ENCODE measurements at regions not wholly inside any gene's neighbourhood (a gene's known extent, or its start where the extent isn't known, plus 50 kb on each side); places are given as distances from the start of the nearest gene placed in this dataset.
A peak's percentile ranks its signal among the peaks of the same experiment; 100 is the strongest.
"Not testable (repeated sequence)": the region's sequence is repeated elsewhere in the genome, so short reads cannot be mapped to it uniquely, and the experiment has no call there.

DNA sequence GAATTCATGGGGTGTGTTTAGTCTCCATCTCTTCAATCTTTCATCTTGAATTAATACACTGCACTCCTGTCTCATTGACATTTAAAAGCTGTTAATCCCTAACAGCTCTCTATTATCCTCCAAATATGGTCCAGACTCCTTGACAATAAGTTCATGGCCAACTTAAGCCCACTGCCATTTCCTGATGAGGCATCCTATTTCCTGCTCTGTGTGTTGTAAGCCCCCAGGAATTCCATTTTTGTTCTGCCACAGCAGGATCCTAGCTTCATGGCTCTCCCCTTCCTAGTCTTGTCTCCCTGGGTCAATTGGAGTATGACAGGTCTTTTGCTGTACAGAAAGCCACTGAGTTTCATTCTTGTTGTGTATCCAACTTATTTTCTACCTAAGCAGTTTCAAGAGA is 218.8 kb downstream of the OTUD1 start:
- no peak for DNase-seq

DNA sequence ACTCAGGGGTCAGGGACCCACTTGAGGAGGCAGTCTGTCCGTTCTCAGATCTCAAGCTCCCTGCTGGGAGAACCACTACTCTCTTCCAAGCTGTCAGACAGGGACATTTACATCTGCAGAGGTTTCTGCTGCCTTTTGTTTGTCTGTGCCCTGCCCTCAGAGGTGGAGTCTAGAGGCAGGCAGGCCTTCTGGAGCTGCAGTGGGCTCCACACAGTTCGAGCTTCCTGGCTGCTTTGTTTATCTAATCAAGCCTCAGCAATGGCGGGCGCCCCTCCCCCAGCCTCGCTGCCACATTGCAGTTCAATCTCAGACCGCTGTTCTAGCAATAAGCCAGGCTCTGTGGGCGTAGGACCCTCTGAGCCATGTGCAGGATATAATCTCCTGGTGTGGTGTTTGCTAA is 233.0 kb downstream of the OTUD1 start:
- DNase-seq: not testable (repeated sequence)

GRCh38 chr10:23675585-23675984 is 236.7 kb downstream of the OTUD1 start:
- no peak for DNase-seq

GRCh38 chr10:23676296-23676695 is 237.4 kb downstream of the OTUD1 start:
- DNase-seq: peak; percentile 21

GRCh38 chr10:23686722-23687121 is 247.8 kb downstream of the OTUD1 start:
- DNase-seq: no peak

DNA sequence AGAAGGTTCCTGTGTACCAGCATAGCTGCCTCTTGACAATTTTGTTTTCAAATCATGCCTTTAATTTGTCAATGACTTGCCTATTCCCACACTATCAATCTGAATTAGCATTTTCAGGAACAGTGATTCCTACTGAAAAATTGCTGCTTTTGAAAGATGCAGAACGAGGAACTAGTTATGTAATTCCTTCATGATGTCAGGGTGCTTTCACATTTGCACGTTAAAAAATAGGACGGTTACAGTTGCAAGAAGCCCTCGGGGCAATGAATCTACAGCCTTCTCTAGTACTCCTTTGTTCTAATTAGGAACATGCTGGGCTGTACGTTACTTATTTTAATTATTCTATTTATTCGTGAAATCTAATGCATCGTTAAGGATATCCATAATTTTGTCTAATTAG is 253.9 kb downstream of the OTUD1 start:
- no peak for DNase-seq

GRCh38 chr10:23693501-23693901 is 254.6 kb downstream of the OTUD1 start:
- peak; percentile 16 for DNase-seq

DNA sequence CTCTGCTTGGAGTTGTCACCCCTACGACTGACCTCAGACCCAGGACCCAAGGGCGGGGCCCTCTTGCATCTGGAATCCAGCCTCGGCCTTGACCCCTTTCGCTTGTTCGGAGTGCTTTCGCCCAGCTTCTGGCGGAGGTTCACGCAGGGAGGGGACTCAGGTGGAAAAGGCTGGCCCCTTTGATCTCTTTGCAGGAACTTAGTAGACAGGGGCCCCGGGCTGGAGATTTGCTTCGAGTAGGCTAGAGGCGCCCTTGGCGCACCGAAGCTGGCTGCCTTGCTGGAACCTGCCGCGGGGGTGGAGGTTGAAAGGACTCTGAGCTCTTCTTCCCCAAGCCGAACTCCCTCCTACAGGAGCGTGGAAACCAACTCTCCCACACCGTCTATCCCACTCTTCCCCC is 255.1 kb downstream of the OTUD1 start:
- no peak for DNase-seq

GRCh38 chr10:23694446-23694920 is 255.6 kb downstream of the OTUD1 start:
- no peak for DNase-seq

GRCh38 chr10:23694921-23695824 is 256.3 kb downstream of the OTUD1 start:
- no peak for DNase-seq

- DNase-seq: no peak
Observed at GRCh38 chr10:23695825-23696420, 257.0 kb downstream of the OTUD1 start.

GRCh38 chr10:23696476-23696875 is 257.6 kb downstream of the OTUD1 start:
- no peak for DNase-seq

- DNase-seq: peak; percentile 34
Observed at GRCh38 chr10:23702977-23703414, 264.1 kb downstream of the OTUD1 start.

- no peak for DNase-seq
Observed at GRCh38 chr10:23715363-23715762, 276.5 kb downstream of the OTUD1 start.

DNA sequence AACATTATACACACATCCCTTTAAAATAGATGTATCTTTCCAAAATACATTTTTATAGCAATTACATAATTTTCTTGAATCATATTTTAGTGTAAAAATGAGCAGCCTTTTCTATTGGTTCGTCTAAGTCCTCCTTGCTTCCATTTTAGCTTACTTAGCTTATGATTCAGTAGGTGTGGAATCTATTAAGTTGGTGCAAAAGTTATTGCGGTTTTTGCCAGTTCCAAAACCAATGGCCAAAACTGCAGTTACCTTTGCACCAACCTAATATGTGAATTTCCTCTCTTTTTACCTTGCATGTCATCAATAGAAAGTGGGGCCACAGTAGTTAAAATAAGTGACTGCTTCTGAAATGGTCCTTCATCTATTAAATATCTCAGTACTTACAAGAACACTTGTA is 279.0 kb downstream of the OTUD1 start:
- no peak for DNase-seq

DNA sequence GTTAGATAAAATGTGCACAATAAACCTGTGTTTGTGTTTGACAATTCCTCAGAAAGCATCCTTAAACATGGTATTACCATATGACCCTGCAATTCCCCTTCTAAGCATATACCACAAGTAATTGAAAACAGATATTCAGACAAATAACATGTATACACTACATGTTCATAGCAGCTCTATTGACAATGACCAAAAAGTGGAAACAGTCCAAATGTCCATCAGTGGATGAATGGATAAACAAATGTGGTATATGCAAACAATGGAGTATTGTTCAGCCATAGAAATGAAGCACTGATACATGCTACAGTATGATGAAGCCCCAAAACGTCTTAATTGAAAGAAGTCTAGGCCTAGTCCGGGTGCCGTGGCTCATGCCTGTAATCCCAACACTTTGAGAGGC is 280.1 kb downstream of the OTUD1 start:
- DNase-seq: no peak

DNA sequence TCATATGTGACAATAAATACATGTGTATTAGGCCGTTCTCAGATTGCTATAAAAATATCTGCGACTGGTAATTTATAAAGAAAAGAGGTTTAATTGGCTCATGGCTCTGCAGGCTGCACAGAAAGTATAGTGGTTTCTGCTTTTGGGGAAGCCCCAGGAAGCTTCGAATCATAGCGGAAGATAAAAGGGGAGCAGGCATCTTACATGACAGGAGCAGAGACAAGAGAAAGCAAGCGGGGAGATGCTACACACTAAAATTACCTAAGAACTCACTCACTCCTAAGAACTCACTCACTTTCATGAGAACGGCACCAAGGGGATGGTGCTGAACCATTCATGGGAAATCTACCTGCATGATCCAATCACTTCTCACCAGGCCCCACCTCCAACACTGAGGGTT is 284.9 kb downstream of the OTUD1 start:
- DNase-seq: no peak

- no peak for DNase-seq
Observed at GRCh38 chr10:23725548-23725947, 286.7 kb downstream of the OTUD1 start.

DNA sequence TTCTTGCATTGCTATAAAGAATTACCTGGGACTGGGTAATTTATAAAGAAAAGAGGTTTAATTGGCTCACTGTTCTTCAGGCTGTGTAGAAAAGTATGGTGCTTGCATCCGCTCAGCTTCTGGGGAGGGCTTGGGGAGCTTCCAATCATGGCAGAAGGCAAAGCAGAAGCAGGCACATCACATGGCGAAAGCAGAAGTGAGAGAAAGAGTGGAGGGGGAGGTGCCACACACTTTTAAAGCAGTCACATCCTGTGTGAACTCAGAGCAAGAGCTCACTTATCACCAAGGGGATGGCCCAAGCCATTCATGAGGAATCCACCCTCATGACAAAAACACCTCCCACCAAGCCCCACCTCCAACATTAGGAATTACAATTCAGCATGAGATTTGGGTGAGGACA is 303.5 kb downstream of the OTUD1 start:
- no peak for DNase-seq

DNA sequence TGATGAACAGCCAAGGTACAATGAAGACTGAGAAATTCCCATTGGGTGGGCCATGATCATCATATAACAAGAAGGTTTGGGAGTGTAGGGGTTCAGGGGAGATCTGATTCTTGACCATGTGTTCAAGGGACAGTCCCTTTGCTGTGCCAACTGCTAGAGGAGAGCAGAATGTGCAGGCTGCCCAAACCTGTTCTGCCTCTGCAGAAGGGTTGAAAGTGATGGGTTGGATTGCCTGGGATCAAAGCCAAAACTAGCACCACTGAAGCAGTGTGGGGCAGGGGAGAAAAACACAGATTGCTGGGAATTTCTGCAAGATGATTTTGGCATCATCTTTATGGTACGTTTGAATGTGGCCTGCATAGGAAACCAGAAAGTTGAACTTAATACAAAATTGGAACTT is 303.9 kb downstream of the OTUD1 start:
- no peak for DNase-seq

DNA sequence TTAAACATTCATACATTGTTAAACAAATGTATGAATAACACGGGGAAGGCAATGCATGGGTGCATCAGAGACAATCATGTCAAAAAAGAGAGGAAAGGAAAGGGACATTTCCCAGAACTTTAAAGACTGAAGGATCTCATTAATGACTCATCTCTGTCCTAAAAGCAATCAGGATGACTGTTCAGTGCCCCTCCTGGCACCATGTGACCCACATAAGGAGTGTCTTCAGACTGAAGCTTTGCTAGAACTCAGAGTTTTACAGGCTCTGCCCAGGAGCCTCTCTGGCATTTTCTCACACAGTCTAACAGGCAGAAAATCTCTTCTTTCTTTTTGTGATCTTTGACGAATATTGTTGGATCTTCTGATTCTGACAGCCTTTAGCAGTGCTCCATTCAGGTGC is 315.3 kb downstream of the OTUD1 start:
- no peak for DNase-seq

DNA sequence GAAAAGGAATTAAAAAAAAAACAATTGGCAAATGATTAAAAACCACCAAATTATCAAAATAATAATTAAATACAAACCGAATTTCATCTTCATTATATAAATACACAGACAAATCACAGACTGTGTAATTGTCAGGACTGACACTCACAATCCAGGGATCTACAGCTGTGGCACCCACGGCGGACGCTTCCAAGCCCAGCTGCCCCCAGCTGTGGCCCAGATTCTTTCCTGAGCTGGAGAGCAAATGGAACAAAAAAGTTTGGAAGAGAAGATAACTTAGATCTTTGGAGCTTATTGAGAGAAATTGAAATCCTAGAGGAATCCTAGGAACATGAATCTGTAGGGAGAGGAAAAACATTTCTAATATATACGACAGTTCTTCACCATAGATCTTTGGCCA is 316.1 kb downstream of the OTUD1 start:
- no peak for DNase-seq

- no peak for DNase-seq
Observed at GRCh38 chr10:23755556-23755955, 316.7 kb downstream of the OTUD1 start.

- no peak for DNase-seq
Observed at GRCh38 chr10:23768281-23768680, 329.4 kb downstream of the OTUD1 start.
